ENCODE measurements at regions not wholly inside any gene's neighbourhood (a gene's known extent, or its start where the extent isn't known, plus 50 kb on each side); places are given as distances from the start of the nearest gene placed in this dataset.

DNA sequence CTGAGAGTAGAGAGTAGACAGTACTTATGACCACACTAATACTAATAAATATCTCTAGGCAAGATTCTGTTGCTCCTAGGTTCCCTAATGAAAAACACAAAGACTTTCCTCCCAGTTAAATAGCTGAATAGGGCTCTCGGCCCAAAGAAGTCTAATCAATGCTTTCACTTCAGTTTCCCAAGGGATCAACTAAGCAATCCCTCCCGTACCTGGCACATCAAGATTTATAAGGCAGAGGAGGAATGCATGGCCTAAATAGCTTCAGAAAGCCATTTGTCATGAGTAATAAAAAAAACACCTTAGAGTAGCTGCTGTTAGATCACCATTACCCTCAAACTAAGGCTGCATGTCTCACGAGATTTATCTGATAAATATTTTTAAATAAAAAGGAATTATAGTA is 56.8 kb upstream of the EXOC1L start:
- TF ChIP-seq SMC3 (conservative IDR thresholded peaks at IDR 0.05; ENCODE audit: poor library complexity) = no peak
- no peak for TF ChIP-seq EZH2 (IDR thresholded peaks at IDR 0.05; ENCODE audit: borderline replicate concordance, insufficient read depth, low read length, poor library complexity, severe bottlenecking)
- no peak for TF ChIP-seq TAF1 (IDR thresholded peaks at IDR 0.05; ENCODE audit: low read depth)
- TF ChIP-seq, protein P1, sequence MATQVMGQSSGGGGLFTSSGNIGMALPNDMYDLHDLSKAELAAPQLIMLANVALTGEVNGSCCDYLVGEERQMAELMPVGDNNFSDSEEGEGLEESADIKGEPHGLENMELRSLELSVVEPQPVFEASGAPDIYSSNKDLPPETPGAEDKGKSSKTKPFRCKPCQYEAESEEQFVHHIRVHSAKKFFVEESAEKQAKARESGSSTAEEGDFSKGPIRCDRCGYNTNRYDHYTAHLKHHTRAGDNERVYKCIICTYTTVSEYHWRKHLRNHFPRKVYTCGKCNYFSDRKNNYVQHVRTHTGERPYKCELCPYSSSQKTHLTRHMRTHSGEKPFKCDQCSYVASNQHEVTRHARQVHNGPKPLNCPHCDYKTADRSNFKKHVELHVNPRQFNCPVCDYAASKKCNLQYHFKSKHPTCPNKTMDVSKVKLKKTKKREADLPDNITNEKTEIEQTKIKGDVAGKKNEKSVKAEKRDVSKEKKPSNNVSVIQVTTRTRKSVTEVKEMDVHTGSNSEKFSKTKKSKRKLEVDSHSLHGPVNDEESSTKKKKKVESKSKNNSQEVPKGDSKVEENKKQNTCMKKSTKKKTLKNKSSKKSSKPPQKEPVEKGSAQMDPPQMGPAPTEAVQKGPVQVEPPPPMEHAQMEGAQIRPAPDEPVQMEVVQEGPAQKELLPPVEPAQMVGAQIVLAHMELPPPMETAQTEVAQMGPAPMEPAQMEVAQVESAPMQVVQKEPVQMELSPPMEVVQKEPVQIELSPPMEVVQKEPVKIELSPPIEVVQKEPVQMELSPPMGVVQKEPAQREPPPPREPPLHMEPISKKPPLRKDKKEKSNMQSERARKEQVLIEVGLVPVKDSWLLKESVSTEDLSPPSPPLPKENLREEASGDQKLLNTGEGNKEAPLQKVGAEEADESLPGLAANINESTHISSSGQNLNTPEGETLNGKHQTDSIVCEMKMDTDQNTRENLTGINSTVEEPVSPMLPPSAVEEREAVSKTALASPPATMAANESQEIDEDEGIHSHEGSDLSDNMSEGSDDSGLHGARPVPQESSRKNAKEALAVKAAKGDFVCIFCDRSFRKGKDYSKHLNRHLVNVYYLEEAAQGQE (IDR thresholded peaks at IDR 0.05; ENCODE audit: borderline replicate concordance) = no peak
- TF ChIP-seq, protein P2, sequence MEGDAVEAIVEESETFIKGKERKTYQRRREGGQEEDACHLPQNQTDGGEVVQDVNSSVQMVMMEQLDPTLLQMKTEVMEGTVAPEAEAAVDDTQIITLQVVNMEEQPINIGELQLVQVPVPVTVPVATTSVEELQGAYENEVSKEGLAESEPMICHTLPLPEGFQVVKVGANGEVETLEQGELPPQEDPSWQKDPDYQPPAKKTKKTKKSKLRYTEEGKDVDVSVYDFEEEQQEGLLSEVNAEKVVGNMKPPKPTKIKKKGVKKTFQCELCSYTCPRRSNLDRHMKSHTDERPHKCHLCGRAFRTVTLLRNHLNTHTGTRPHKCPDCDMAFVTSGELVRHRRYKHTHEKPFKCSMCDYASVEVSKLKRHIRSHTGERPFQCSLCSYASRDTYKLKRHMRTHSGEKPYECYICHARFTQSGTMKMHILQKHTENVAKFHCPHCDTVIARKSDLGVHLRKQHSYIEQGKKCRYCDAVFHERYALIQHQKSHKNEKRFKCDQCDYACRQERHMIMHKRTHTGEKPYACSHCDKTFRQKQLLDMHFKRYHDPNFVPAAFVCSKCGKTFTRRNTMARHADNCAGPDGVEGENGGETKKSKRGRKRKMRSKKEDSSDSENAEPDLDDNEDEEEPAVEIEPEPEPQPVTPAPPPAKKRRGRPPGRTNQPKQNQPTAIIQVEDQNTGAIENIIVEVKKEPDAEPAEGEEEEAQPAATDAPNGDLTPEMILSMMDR (IDR thresholded peaks at IDR 0.05; ENCODE audit: poor library complexity, severe bottlenecking) = no peak
- TF ChIP-seq MXI1 (conservative IDR thresholded peaks at IDR 0.05; ENCODE audit: poor library complexity, severe bottlenecking) = no peak
- TF ChIP-seq POLR2AphosphoS5 (IDR thresholded peaks at IDR 0.05) = no peak
- TF ChIP-seq EP300 (conservative IDR thresholded peaks at IDR 0.05; ENCODE audit: poor library complexity, severe bottlenecking) = no peak
- TF ChIP-seq RAD21 (conservative IDR thresholded peaks at IDR 0.05) = no peak
- Histone ChIP-seq H3K4me3 (ENCODE audit: low read length) (no peak overlapping the region), H2AFZ (ENCODE audit: low read depth, low read length) (no peak overlapping the region), H3K4me2 (ENCODE audit: low read length) (no peak overlapping the region), H3K27me3 (ENCODE audit: insufficient read depth, low read depth, low read length) (no peaks in the 10 kb centered on the region), H3K9me3 (ENCODE audit: low read length) (no peaks in the 10 kb centered on the region), H3F3A (ENCODE audit: insufficient read depth, low read length, poor library complexity, severe bottlenecking) (no peaks in the 10 kb centered on the region), H3K79me2 (replicated peaks; ENCODE audit: insufficient read depth, low read length) (no peaks in the 10 kb centered on the region), H3K27ac (ENCODE audit: low read length) (no peak overlapping the region), H3K9me2 (ENCODE audit: insufficient read depth, low read length) (no peaks in the 10 kb centered on the region), H4K20me1 (ENCODE audit: insufficient read depth) (no peaks in the 10 kb centered on the region), H3K36me3 (ENCODE audit: insufficient read depth, low read length) (no peaks in the 10 kb centered on the region), H3K9ac (ENCODE audit: low read length) (no peak overlapping the region)

DNA sequence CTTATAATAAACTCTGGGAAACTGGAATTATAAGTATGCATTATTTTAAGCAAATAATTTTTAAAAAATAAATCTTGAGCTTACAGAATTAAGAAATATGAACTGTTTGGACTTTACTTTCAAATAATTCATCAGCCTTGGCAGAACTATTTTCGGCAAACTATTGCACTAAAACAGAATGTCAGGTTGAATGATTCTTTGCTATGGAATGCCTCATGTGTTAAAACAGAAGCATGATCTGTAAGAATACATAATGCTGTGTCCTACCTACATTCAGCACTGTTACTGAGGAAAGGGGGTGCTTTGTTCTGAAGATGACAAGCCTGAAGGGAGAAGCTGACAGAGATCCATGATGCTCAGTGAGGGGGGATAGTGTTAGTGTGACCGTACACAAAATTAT is 55.6 kb upstream of the EXOC1L start:
- no peaks in the 10 kb centered on the region for H3K27me3 ChIP-seq (ENCODE audit: insufficient read depth, low read depth, low read length)
- no peaks in the 10 kb centered on the region for H3K36me3 ChIP-seq (ENCODE audit: insufficient read depth, low read length)
- no peaks in the 10 kb centered on the region for H3K9me3 ChIP-seq (ENCODE audit: low read length)
- no peak overlapping the region for H3K4me3 ChIP-seq (ENCODE audit: low read length)
- H3F3A ChIP-seq (ENCODE audit: insufficient read depth, low read length, poor library complexity, severe bottlenecking) = no peaks in the 10 kb centered on the region
- no peaks in the 10 kb centered on the region for H3K79me2 ChIP-seq (replicated peaks; ENCODE audit: insufficient read depth, low read length)
- H2AFZ ChIP-seq (ENCODE audit: low read depth, low read length) = no peak overlapping the region
- no peak overlapping the region for H3K9ac ChIP-seq (ENCODE audit: low read length)
- H3K27ac ChIP-seq (ENCODE audit: low read length) = no peak overlapping the region
- H3K9me2 ChIP-seq (ENCODE audit: insufficient read depth, low read length) = no peaks in the 10 kb centered on the region
- no peaks in the 10 kb centered on the region for H4K20me1 ChIP-seq (ENCODE audit: insufficient read depth)
- H3K4me2 ChIP-seq (ENCODE audit: low read length) = no peak overlapping the region
- TF ChIP-seq POLR2AphosphoS5 (IDR thresholded peaks at IDR 0.05) (no peak), EZH2 (IDR thresholded peaks at IDR 0.05; ENCODE audit: borderline replicate concordance, insufficient read depth, low read length, poor library complexity, severe bottlenecking) (no peak), MXI1 (conservative IDR thresholded peaks at IDR 0.05; ENCODE audit: poor library complexity, severe bottlenecking) (no peak), RAD21 (conservative IDR thresholded peaks at IDR 0.05) (no peak), TAF1 (IDR thresholded peaks at IDR 0.05; ENCODE audit: low read depth) (no peak), EP300 (conservative IDR thresholded peaks at IDR 0.05; ENCODE audit: poor library complexity, severe bottlenecking) (no peak), SMC3 (conservative IDR thresholded peaks at IDR 0.05; ENCODE audit: poor library complexity) (no peak)
- TF ChIP-seq, protein P2 (IDR thresholded peaks at IDR 0.05; ENCODE audit: poor library complexity, severe bottlenecking) = no peak
- TF ChIP-seq, protein P1 (IDR thresholded peaks at IDR 0.05; ENCODE audit: borderline replicate concordance) = no peak

Measured in neural cell (in vitro differentiated cells).